Activated naive CD4-positive, alpha-beta T cell treated with anti-CD3 and anti-CD28 coated beads, Interleukin-2, amount 50 U/mL, for 24 hours (primary cell): ENCODE measurements at regions not wholly inside any gene's neighbourhood (a gene's known extent, or its start where the extent isn't known, plus 50 kb on each side); places are given as distances from the start of the nearest gene placed in this dataset.
"Not testable (repeated sequence)": the region's sequence is repeated elsewhere in the genome, so short reads cannot be mapped to it uniquely, and the experiment has no call there.

Experiments
- H3K27ac Mint-ChIP-seq: one replicate; pipeline ENCODE4 v1.8.0; 2021; ENCODE audit warnings: mild to moderate bottlenecking, mixed read lengths
- H3K27me3 Mint-ChIP-seq: one replicate; pipeline ENCODE4 v1.8.0; 2021; ENCODE audit warnings: mixed read lengths
- H3K36me3 Mint-ChIP-seq: one replicate; pipeline ENCODE4 v1.8.0; 2021; ENCODE audit warnings: mixed read lengths
- H3K4me1 Mint-ChIP-seq: one replicate; pipeline ENCODE4 v1.8.0; 2021; ENCODE audit warnings: mixed read lengths
- H3K4me3 Mint-ChIP-seq: one replicate; pipeline ENCODE4 v1.8.0; 2021; ENCODE audit warnings: mild to moderate bottlenecking, mixed read lengths
- H3K9me3 Mint-ChIP-seq: one replicate; pipeline ENCODE4 v1.8.0; 2021; ENCODE audit warnings: mixed read lengths

- no peak overlapping the region for H3K4me3 Mint-ChIP-seq
Observed at GRCh38 chr16:59566446-59566845, 832.3 kb upstream of the GOT2 start.

GRCh38 chr16:59558679-59559078 lies 824.6 kb upstream of the GOT2 start:
- Mint-ChIP-seq H3K9me3 (peaks cover 4% of the 10 kb centered on the region), H3K4me3 (no peak overlapping the region), H3K4me1 (no peaks in the 10 kb centered on the region), H3K27me3 (no peaks in the 10 kb centered on the region), H3K36me3 (no peaks in the 10 kb centered on the region), H3K27ac (no peak overlapping the region)

More at GRCh38 chr16:59566446-59566845, 832.3 kb upstream of the GOT2 start:
- Mint-ChIP-seq H3K27me3 (no peaks in the 10 kb centered on the region), H3K36me3 (no peaks in the 10 kb centered on the region), H3K9me3 (peaks cover 11% of the 10 kb centered on the region), H3K4me1 (no peaks in the 10 kb centered on the region), H3K27ac (no peak overlapping the region)

- H3K9me3 Mint-ChIP-seq = peaks cover 9% of the 10 kb centered on the region
- H3K27me3 Mint-ChIP-seq = no peaks in the 10 kb centered on the region
- no peak overlapping the region for H3K4me3 Mint-ChIP-seq
- no peak overlapping the region for H3K27ac Mint-ChIP-seq
- H3K36me3 Mint-ChIP-seq = no peaks in the 10 kb centered on the region
- H3K4me1 Mint-ChIP-seq = no peaks in the 10 kb centered on the region
Observed at GRCh38 chr16:59552164-59552563, 818.0 kb upstream of the GOT2 start.

GRCh38 chr16:59545721-59546120 lies 811.6 kb upstream of the GOT2 start:
- Mint-ChIP-seq H3K9me3 (peaks cover 5% of the 10 kb centered on the region), H3K27ac (no peak overlapping the region), H3K4me3 (no peak overlapping the region), H3K36me3 (no peaks in the 10 kb centered on the region), H3K27me3 (no peaks in the 10 kb centered on the region), H3K4me1 (no peaks in the 10 kb centered on the region)

GRCh38 chr16:59543641-59544040 lies 809.5 kb upstream of the GOT2 start:
- no peak overlapping the region for H3K4me3 Mint-ChIP-seq
- no peaks in the 10 kb centered on the region for H3K27me3 Mint-ChIP-seq
- no peak overlapping the region for H3K27ac Mint-ChIP-seq
- H3K36me3 Mint-ChIP-seq = no peaks in the 10 kb centered on the region
- H3K4me1 Mint-ChIP-seq = no peaks in the 10 kb centered on the region
- peaks cover 5% of the 10 kb centered on the region for H3K9me3 Mint-ChIP-seq

- no peaks in the 10 kb centered on the region for H3K9me3 Mint-ChIP-seq
- no peak overlapping the region for H3K4me3 Mint-ChIP-seq
- no peaks in the 10 kb centered on the region for H3K27me3 Mint-ChIP-seq
- H3K36me3 Mint-ChIP-seq = no peaks in the 10 kb centered on the region
- no peak overlapping the region for H3K27ac Mint-ChIP-seq
- H3K4me1 Mint-ChIP-seq = no peaks in the 10 kb centered on the region
Observed at GRCh38 chr16:59540621-59541020, 806.5 kb upstream of the GOT2 start.

- Mint-ChIP-seq H3K27me3 (no peaks in the 10 kb centered on the region), H3K4me3 (no peak overlapping the region), H3K4me1 (no peaks in the 10 kb centered on the region), H3K9me3 (peaks cover 7% of the 10 kb centered on the region), H3K36me3 (no peaks in the 10 kb centered on the region), H3K27ac (no peak overlapping the region)
Observed at GRCh38 chr16:59535298-59535697, 801.2 kb upstream of the GOT2 start.

GRCh38 chr16:59527206-59527997 lies 793.3 kb upstream of the GOT2 start:
- no peak overlapping the region for H3K27ac Mint-ChIP-seq
- H3K4me1 Mint-ChIP-seq = no peaks in the 10 kb centered on the region
- H3K4me3 Mint-ChIP-seq = no peak overlapping the region
- H3K27me3 Mint-ChIP-seq = no peaks in the 10 kb centered on the region
- H3K36me3 Mint-ChIP-seq = no peaks in the 10 kb centered on the region
- H3K9me3 Mint-ChIP-seq = no peaks in the 10 kb centered on the region

- H3K9me3 Mint-ChIP-seq = peaks cover 5% of the 10 kb centered on the region
- H3K4me3 Mint-ChIP-seq = no peak overlapping the region
- no peaks in the 10 kb centered on the region for H3K27me3 Mint-ChIP-seq
- no peaks in the 10 kb centered on the region for H3K36me3 Mint-ChIP-seq
- no peak overlapping the region for H3K27ac Mint-ChIP-seq
- no peaks in the 10 kb centered on the region for H3K4me1 Mint-ChIP-seq
Observed at GRCh38 chr16:59522826-59523225, 788.7 kb upstream of the GOT2 start.

GRCh38 chr16:59518721-59519120 lies 784.6 kb upstream of the GOT2 start:
- H3K9me3 Mint-ChIP-seq = peaks cover 16% of the 10 kb centered on the region
- not testable (repeated sequence) for H3K4me1 Mint-ChIP-seq, H3K27me3 Mint-ChIP-seq, H3K27ac Mint-ChIP-seq, H3K36me3 Mint-ChIP-seq, H3K4me3 Mint-ChIP-seq

- Mint-ChIP-seq H3K27me3 (no peaks in the 10 kb centered on the region), H3K27ac (no peak overlapping the region), H3K36me3 (no peaks in the 10 kb centered on the region), H3K9me3 (peaks cover 11% of the 10 kb centered on the region), H3K4me3 (no peak overlapping the region), H3K4me1 (no peaks in the 10 kb centered on the region)
Observed at GRCh38 chr16:59514651-59515050, 780.5 kb upstream of the GOT2 start.

GRCh38 chr16:59510008-59510424 lies 775.9 kb upstream of the GOT2 start:
- Mint-ChIP-seq H3K27ac (no peak overlapping the region), H3K9me3 (no peaks in the 10 kb centered on the region), H3K4me1 (no peaks in the 10 kb centered on the region), H3K4me3 (no peak overlapping the region), H3K36me3 (no peaks in the 10 kb centered on the region), H3K27me3 (no peaks in the 10 kb centered on the region)

- no peaks in the 10 kb centered on the region for H3K27me3 Mint-ChIP-seq
Observed at GRCh38 chr16:59500601-59501000, 766.5 kb upstream of the GOT2 start.

GRCh38 chr16:59487067-59487466 lies 753.0 kb upstream of the GOT2 start:
- H3K4me3 Mint-ChIP-seq = no peak overlapping the region
- H3K9me3 Mint-ChIP-seq = peaks cover 21% of the 10 kb centered on the region
- no peaks in the 10 kb centered on the region for H3K27me3 Mint-ChIP-seq
- no peaks in the 10 kb centered on the region for H3K4me1 Mint-ChIP-seq
- no peak overlapping the region for H3K27ac Mint-ChIP-seq
- no peaks in the 10 kb centered on the region for H3K36me3 Mint-ChIP-seq

More at GRCh38 chr16:59500601-59501000, 766.5 kb upstream of the GOT2 start:
- Mint-ChIP-seq H3K27ac (no peak overlapping the region), H3K4me1 (no peaks in the 10 kb centered on the region), H3K4me3 (no peak overlapping the region), H3K9me3 (peaks cover 5% of the 10 kb centered on the region), H3K36me3 (no peaks in the 10 kb centered on the region)

GRCh38 chr16:59484833-59485516 lies 750.9 kb upstream of the GOT2 start:
- Mint-ChIP-seq H3K4me3 (no peak overlapping the region), H3K4me1 (no peaks in the 10 kb centered on the region), H3K36me3 (no peaks in the 10 kb centered on the region), H3K27me3 (no peaks in the 10 kb centered on the region), H3K27ac (no peak overlapping the region), H3K9me3 (peaks cover 25% of the 10 kb centered on the region)

GRCh38 chr16:59478838-59479237 lies 744.7 kb upstream of the GOT2 start:
- Mint-ChIP-seq H3K9me3 (peaks cover 17% of the 10 kb centered on the region), H3K4me1 (no peaks in the 10 kb centered on the region), H3K4me3 (no peak overlapping the region), H3K27me3 (no peaks in the 10 kb centered on the region), H3K36me3 (no peaks in the 10 kb centered on the region), H3K27ac (no peak overlapping the region)
